ENCODE measurements at regions not wholly inside any gene's neighbourhood (a gene's known extent, or its start where the extent isn't known, plus 50 kb on each side); places are given as distances from the start of the nearest gene placed in this dataset.

GRCh38 chr18:71293322-71293721, 1004.5 kb downstream of the SOCS6 start:
- Histone ChIP-seq H4K20me1 (ENCODE audit: insufficient read depth, poor library complexity, severe bottlenecking) (no peaks in the 10 kb centered on the region), H3K4me2 (no peak overlapping the region), H2AFZ (no peak overlapping the region), H3K9me3 (ENCODE audit: low read depth) (no peaks in the 10 kb centered on the region), H3K27ac (no peak overlapping the region), H3K27me3 (no peaks in the 10 kb centered on the region), H3K4me1 (ENCODE audit: insufficient read depth) (no peaks in the 10 kb centered on the region), H3K36me3 (replicated peaks; ENCODE audit: insufficient read depth, low read depth) (no peaks in the 10 kb centered on the region), H3K9me2 (replicated peaks; ENCODE audit: insufficient read depth) (no peaks in the 10 kb centered on the region), H3K79me2 (no peaks in the 10 kb centered on the region), H3K4me3 (no peak overlapping the region)
- no peak for DNase-seq (ENCODE audit: low spot score)
- TF ChIP-seq CTCF (IDR thresholded peaks at IDR 0.05; ENCODE audit: poor library complexity) (no peak), EZH2 (IDR thresholded peaks at IDR 0.05; ENCODE audit: borderline replicate concordance) (no peak), EZH2phosphoT487 (IDR thresholded peaks at IDR 0.05; ENCODE audit: low read depth, severe bottlenecking, unreplicated experiment) (no peak)

GRCh38 chr18:71287268-71287667, 998.4 kb downstream of the SOCS6 start:
- H3K79me2 ChIP-seq, result no peaks in the 10 kb centered on the region
- TF ChIP-seq EZH2phosphoT487 (IDR thresholded peaks at IDR 0.05; ENCODE audit: low read depth, severe bottlenecking, unreplicated experiment), result no peak
- no peak for TF ChIP-seq EZH2 (IDR thresholded peaks at IDR 0.05; ENCODE audit: borderline replicate concordance)
- TF ChIP-seq CTCF (IDR thresholded peaks at IDR 0.05; ENCODE audit: poor library complexity), result no peak
- no peaks in the 10 kb centered on the region for H3K9me2 ChIP-seq (replicated peaks; ENCODE audit: insufficient read depth)
- H3K36me3 ChIP-seq (replicated peaks; ENCODE audit: insufficient read depth, low read depth), result no peaks in the 10 kb centered on the region
- no peaks in the 10 kb centered on the region for H4K20me1 ChIP-seq (ENCODE audit: insufficient read depth, poor library complexity, severe bottlenecking)
- no peaks in the 10 kb centered on the region for H3K9me3 ChIP-seq (ENCODE audit: low read depth)
- H3K27me3 ChIP-seq, result no peaks in the 10 kb centered on the region
- H3K27ac ChIP-seq, result no peak overlapping the region
- WGBS (ENCODE audit: low lambda C conversion rate, missing lambda C conversion rate), result 82% methylated on average over 2 of the region's 2 CpGs
- H3K4me3 ChIP-seq, result no peak overlapping the region
- H3K4me2 ChIP-seq, result no peak overlapping the region
- no peaks in the 10 kb centered on the region for H3K4me1 ChIP-seq (ENCODE audit: insufficient read depth)
- no peak for DNase-seq (ENCODE audit: low spot score)
- H2AFZ ChIP-seq, result no peak overlapping the region

GRCh38 chr18:71252351-71252865, 963.6 kb downstream of the SOCS6 start:
- Histone ChIP-seq H3K4me2 (no peak overlapping the region), H3K4me1 (ENCODE audit: insufficient read depth) (no peaks in the 10 kb centered on the region), H4K20me1 (ENCODE audit: insufficient read depth, poor library complexity, severe bottlenecking) (no peaks in the 10 kb centered on the region), H3K27me3 (no peaks in the 10 kb centered on the region), H3K27ac (no peak overlapping the region), H2AFZ (no peak overlapping the region), H3K9me3 (ENCODE audit: low read depth) (no peaks in the 10 kb centered on the region), H3K79me2 (no peaks in the 10 kb centered on the region), H3K36me3 (replicated peaks; ENCODE audit: insufficient read depth, low read depth) (no peaks in the 10 kb centered on the region), H3K4me3 (no peak overlapping the region), H3K9me2 (replicated peaks; ENCODE audit: insufficient read depth) (no peaks in the 10 kb centered on the region)
- 69% methylated on average over 6 of the region's 6 CpGs for WGBS (ENCODE audit: low lambda C conversion rate, missing lambda C conversion rate)
- no peak for TF ChIP-seq EZH2phosphoT487 (IDR thresholded peaks at IDR 0.05; ENCODE audit: low read depth, severe bottlenecking, unreplicated experiment)
- TF ChIP-seq CTCF (IDR thresholded peaks at IDR 0.05; ENCODE audit: poor library complexity), result no peak
- TF ChIP-seq EZH2 (IDR thresholded peaks at IDR 0.05; ENCODE audit: borderline replicate concordance), result no peak
- no peak for DNase-seq (ENCODE audit: low spot score)

- Histone ChIP-seq H3K4me1 (ENCODE audit: insufficient read depth) (no peaks in the 10 kb centered on the region), H3K9me2 (replicated peaks; ENCODE audit: insufficient read depth) (no peaks in the 10 kb centered on the region), H4K20me1 (ENCODE audit: insufficient read depth, poor library complexity, severe bottlenecking) (no peaks in the 10 kb centered on the region), H3K36me3 (replicated peaks; ENCODE audit: insufficient read depth, low read depth) (no peaks in the 10 kb centered on the region), H3K4me3 (no peak overlapping the region), H3K27ac (no peak overlapping the region), H2AFZ (no peak overlapping the region), H3K9me3 (ENCODE audit: low read depth) (no peaks in the 10 kb centered on the region), H3K4me2 (no peak overlapping the region), H3K79me2 (no peaks in the 10 kb centered on the region), H3K27me3 (no peaks in the 10 kb centered on the region)
- no peak for DNase-seq (ENCODE audit: low spot score)
- WGBS (ENCODE audit: low lambda C conversion rate, missing lambda C conversion rate), result 74% methylated on average over 1 of the region's 1 CpG
- TF ChIP-seq CTCF (IDR thresholded peaks at IDR 0.05; ENCODE audit: poor library complexity) (no peak), EZH2phosphoT487 (IDR thresholded peaks at IDR 0.05; ENCODE audit: low read depth, severe bottlenecking, unreplicated experiment) (no peak)
Observed at GRCh38 chr18:71250191-71250590, 961.3 kb downstream of the SOCS6 start.
